SK-N-SH (cell line): ENCODE measurements at regions not wholly inside any gene's neighbourhood (a gene's known extent, or its start where the extent isn't known, plus 50 kb on each side); places are given as distances from the start of the nearest gene placed in this dataset.

Experiments
- CTCF ChIP-seq: fragments of 200-600 bp; sonication (generic); IDR thresholded peaks from 2 replicates; pipeline ENCODE4 v1.6.1; 2017; ENCODE audit warnings: antibody characterized with exemption, mild to moderate bottlenecking, moderate library complexity
- FOXJ3 ChIP-seq: sonication (generic); formaldehyde crosslinking; IDR thresholded peaks from 2 replicates; pipeline ENCODE4 v1.5.1; 2020; ENCODE audit warnings: mild to moderate bottlenecking, missing genetic modification reagents
- GATA2 ChIP-seq: sonication (generic); formaldehyde crosslinking; IDR thresholded peaks from 2 replicates; pipeline ENCODE4 v1.5.0; 2020; ENCODE audit warnings: mild to moderate bottlenecking, missing genetic modification reagents
- IRF3 ChIP-seq: fragments of 150-350 bp; IDR thresholded peaks from 2 replicates; pipeline ENCODE4 v1.6.1; 2016; ENCODE audit warnings: mild to moderate bottlenecking, low read depth, low read length
- JUND ChIP-seq: IDR thresholded peaks from 2 replicates; pipeline ENCODE4 v1.4.0; 2012
- NRF1 ChIP-seq: IDR thresholded peaks from 2 replicates; pipeline ENCODE4 v1.6.1; 2012; ENCODE audit warnings: low read depth, mild to moderate bottlenecking, low read length
- POLR2AphosphoS5 ChIP-seq: IDR thresholded peaks from 2 replicates; pipeline ENCODE4 v1.6.1; 2012; ENCODE audit warnings: low read depth, low read length
- RAD21 ChIP-seq: IDR thresholded peaks from 2 replicates; pipeline ENCODE4 v1.6.1; 2012; ENCODE audit warnings: mild to moderate bottlenecking, low read length
- SIN3A ChIP-seq: IDR thresholded peaks from 2 replicates; pipeline ENCODE4 v1.6.1; 2012; ENCODE audit warnings: low read depth, mild to moderate bottlenecking, low read length, moderate library complexity, borderline replicate concordance
- TAF1 ChIP-seq: IDR thresholded peaks from 2 replicates; pipeline ENCODE4 v1.6.1; 2012; ENCODE audit warnings: low read depth, mild to moderate bottlenecking, low read length, moderate library complexity, borderline replicate concordance
- TF ChIP-seq, protein P1 (sequence below): IDR thresholded peaks from 2 replicates; pipeline ENCODE4 v1.4.0; 2012; ENCODE audit warnings: low read depth, borderline replicate concordance
- TF ChIP-seq, protein P2 (sequence below): IDR thresholded peaks from 2 replicates; pipeline ENCODE4 v1.4.0; 2012; ENCODE audit warnings: low read depth

- TF ChIP-seq CTCF: no peak
- TF ChIP-seq, protein P1, sequence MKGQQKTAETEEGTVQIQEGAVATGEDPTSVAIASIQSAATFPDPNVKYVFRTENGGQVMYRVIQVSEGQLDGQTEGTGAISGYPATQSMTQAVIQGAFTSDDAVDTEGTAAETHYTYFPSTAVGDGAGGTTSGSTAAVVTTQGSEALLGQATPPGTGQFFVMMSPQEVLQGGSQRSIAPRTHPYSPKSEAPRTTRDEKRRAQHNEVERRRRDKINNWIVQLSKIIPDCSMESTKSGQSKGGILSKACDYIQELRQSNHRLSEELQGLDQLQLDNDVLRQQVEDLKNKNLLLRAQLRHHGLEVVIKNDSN: no peak
- no peak for TF ChIP-seq POLR2AphosphoS5
- TF ChIP-seq TAF1: no peak
- TF ChIP-seq GATA2 (CRISPR knock-in tag): no peak
- TF ChIP-seq, protein P2, sequence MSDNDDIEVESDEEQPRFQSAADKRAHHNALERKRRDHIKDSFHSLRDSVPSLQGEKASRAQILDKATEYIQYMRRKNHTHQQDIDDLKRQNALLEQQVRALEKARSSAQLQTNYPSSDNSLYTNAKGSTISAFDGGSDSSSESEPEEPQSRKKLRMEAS: no peak
- TF ChIP-seq SIN3A: no peak
- TF ChIP-seq IRF3: no peak
- TF ChIP-seq RAD21: no peak
- no peak for TF ChIP-seq FOXJ3 (CRISPR knock-in tag)
- no peak for TF ChIP-seq JUND
- no peak for TF ChIP-seq NRF1
Observed at GRCh38 chr21:34197561-34197960, 124.2 kb downstream of the MRPS6 start.
